ENCODE measurements at regions not wholly inside any gene's neighbourhood (a gene's known extent, or its start where the extent isn't known, plus 50 kb on each side); places are given as distances from the start of the nearest gene placed in this dataset.

- H2AFZ ChIP-seq (ENCODE audit: low read length) = no peak overlapping the region
Measured at GRCh38 chr1:189811960-189812359, 665.7 kb downstream of the BRINP3 start.

GRCh38 chr1:189816558-189816957 lies 661.1 kb downstream of the BRINP3 start:
- H3K9me2 ChIP-seq (ENCODE audit: insufficient read depth, low read length) = no peaks in the 10 kb centered on the region
- no peaks in the 10 kb centered on the region for H3K36me3 ChIP-seq (ENCODE audit: insufficient read depth, low read length)
- no peak overlapping the region for H3K4me2 ChIP-seq (ENCODE audit: low read length)
- ChIA-PET POLR2A (no interaction called here), CTCF (ENCODE audit: unreplicated experiment) (no interaction called here)
- no peak overlapping the region for H3K4me3 ChIP-seq (ENCODE audit: low read depth, low read length, poor library complexity, severe bottlenecking)
- DNase-seq (ENCODE audit: low spot score) = no peak
- H2AFZ ChIP-seq (ENCODE audit: low read length) = no peak overlapping the region
- no peaks in the 10 kb centered on the region for H3K4me1 ChIP-seq (ENCODE audit: insufficient read depth, low read length, poor library complexity, severe bottlenecking)
- no peaks in the 10 kb centered on the region for H3K9me3 ChIP-seq (ENCODE audit: low read length)
- H4K20me1 ChIP-seq (ENCODE audit: insufficient read depth, low read length) = no peaks in the 10 kb centered on the region
- no peak overlapping the region for H3K27ac ChIP-seq (ENCODE audit: low read depth, low read length, poor library complexity, severe bottlenecking)
- H3K79me2 ChIP-seq (ENCODE audit: insufficient read depth, low read depth, low read length) = no peaks in the 10 kb centered on the region
- intact Hi-C loops (cut with micrococcal nuclease; ENCODE audit: unreplicated experiment) = no loop called here
- no peak for TF ChIP-seq EZH2phosphoT487 (IDR thresholded peaks at IDR 0.05; ENCODE audit: borderline replicate concordance, low read depth, low read length)
- no peak for TF ChIP-seq CTCF (conservative IDR thresholded peaks at IDR 0.05; ENCODE audit: low read length)
- no TSS peak for BruUV-seq (replicated peaks)

More at GRCh38 chr1:189811960-189812359, 665.7 kb downstream of the BRINP3 start:
- H4K20me1 ChIP-seq (ENCODE audit: insufficient read depth, low read length) = no peaks in the 10 kb centered on the region
- ChIA-PET POLR2A (no interaction called here), CTCF (ENCODE audit: unreplicated experiment) (no interaction called here)
- no peaks in the 10 kb centered on the region for H3K79me2 ChIP-seq (ENCODE audit: insufficient read depth, low read depth, low read length)
- no peaks in the 10 kb centered on the region for H3K36me3 ChIP-seq (ENCODE audit: insufficient read depth, low read length)
- no peak for DNase-seq (ENCODE audit: low spot score)
- H3K9me2 ChIP-seq (ENCODE audit: insufficient read depth, low read length) = no peaks in the 10 kb centered on the region
- H3K4me3 ChIP-seq (ENCODE audit: low read depth, low read length, poor library complexity, severe bottlenecking) = no peak overlapping the region
- no peaks in the 10 kb centered on the region for H3K9me3 ChIP-seq (ENCODE audit: low read length)
- H3K4me1 ChIP-seq (ENCODE audit: insufficient read depth, low read length, poor library complexity, severe bottlenecking) = no peaks in the 10 kb centered on the region
- TF ChIP-seq CTCF (conservative IDR thresholded peaks at IDR 0.05; ENCODE audit: low read length) (no peak), EZH2phosphoT487 (IDR thresholded peaks at IDR 0.05; ENCODE audit: borderline replicate concordance, low read depth, low read length) (no peak)
- BruUV-seq (replicated peaks) = no TSS peak
- no peak overlapping the region for H3K4me2 ChIP-seq (ENCODE audit: low read length)
- intact Hi-C loops (cut with micrococcal nuclease; ENCODE audit: unreplicated experiment) = no loop called here
- no peak overlapping the region for H3K27ac ChIP-seq (ENCODE audit: low read depth, low read length, poor library complexity, severe bottlenecking)

- no peak overlapping the region for H3K4me3 ChIP-seq (ENCODE audit: low read depth, low read length, poor library complexity, severe bottlenecking)
- H3K4me2 ChIP-seq (ENCODE audit: low read length) = no peak overlapping the region
- no peaks in the 10 kb centered on the region for H3K9me2 ChIP-seq (ENCODE audit: insufficient read depth, low read length)
- POLR2A ChIA-PET = no interaction called here
- no peaks in the 10 kb centered on the region for H4K20me1 ChIP-seq (ENCODE audit: insufficient read depth, low read length)
- no peaks in the 10 kb centered on the region for H3K9me3 ChIP-seq (ENCODE audit: low read length)
- no peaks in the 10 kb centered on the region for H3K4me1 ChIP-seq (ENCODE audit: insufficient read depth, low read length, poor library complexity, severe bottlenecking)
- no TSS peak for BruUV-seq (replicated peaks)
- intact Hi-C loops (cut with micrococcal nuclease; ENCODE audit: unreplicated experiment) = no loop called here
- TF ChIP-seq CTCF (conservative IDR thresholded peaks at IDR 0.05; ENCODE audit: low read length) (no peak), EZH2phosphoT487 (IDR thresholded peaks at IDR 0.05; ENCODE audit: borderline replicate concordance, low read depth, low read length) (no peak)
- no peaks in the 10 kb centered on the region for H3K36me3 ChIP-seq (ENCODE audit: insufficient read depth, low read length)
- CTCF ChIA-PET (ENCODE audit: unreplicated experiment) = no interaction called here
- H3K79me2 ChIP-seq (ENCODE audit: insufficient read depth, low read depth, low read length) = no peaks in the 10 kb centered on the region
- DNase-seq (ENCODE audit: low spot score) = no peak
- no peak overlapping the region for H3K27ac ChIP-seq (ENCODE audit: low read depth, low read length, poor library complexity, severe bottlenecking)
- no peak overlapping the region for H2AFZ ChIP-seq (ENCODE audit: low read length)
Measured at GRCh38 chr1:189819751-189820150, 657.9 kb downstream of the BRINP3 start.

Data from OCI-LY7 (cell line).